ENCODE measurements at regions not wholly inside any gene's neighbourhood (a gene's known extent, or its start where the extent isn't known, plus 50 kb on each side); places are given as distances from the start of the nearest gene placed in this dataset.
"Not testable (repeated sequence)": the region's sequence is repeated elsewhere in the genome, so short reads cannot be mapped to it uniquely, and the experiment has no call there.

GRCh38 chr17:53499277-53499676, 323.4 kb upstream of the KIF2B start:
- intact Hi-C loops (cut with micrococcal nuclease): no loop called here
- no peaks in the 10 kb centered on the region for H3K27me3 Mint-ChIP-seq
- H3K36me3 Mint-ChIP-seq (ENCODE audit: low read depth): no peaks in the 10 kb centered on the region
- H3K27ac Mint-ChIP-seq: no peak overlapping the region
- H3K4me3 Mint-ChIP-seq: no peak overlapping the region
- no peaks in the 10 kb centered on the region for H3K4me1 Mint-ChIP-seq (ENCODE audit: low read depth)
- no peaks in the 10 kb centered on the region for H3K9me3 Mint-ChIP-seq

GRCh38 chr17:53496356-53496755, 326.4 kb upstream of the KIF2B start:
- Mint-ChIP-seq H3K27me3 (no peaks in the 10 kb centered on the region), H3K27ac (no peak overlapping the region), H3K36me3 (ENCODE audit: low read depth) (no peaks in the 10 kb centered on the region), H3K9me3 (peaks cover 10% of the 10 kb centered on the region), H3K4me3 (no peak overlapping the region), H3K4me1 (ENCODE audit: low read depth) (no peaks in the 10 kb centered on the region)
- intact Hi-C loops (cut with micrococcal nuclease): no loop called here

- Mint-ChIP-seq H3K36me3 (ENCODE audit: low read depth) (no peaks in the 10 kb centered on the region), H3K9me3 (peaks cover 10% of the 10 kb centered on the region), H3K4me3 (no peak overlapping the region), H3K27ac (no peak overlapping the region), H3K4me1 (ENCODE audit: low read depth) (no peaks in the 10 kb centered on the region), H3K27me3 (no peaks in the 10 kb centered on the region)
- intact Hi-C loops (cut with micrococcal nuclease): no loop called here
Observed at GRCh38 chr17:53492532-53492931, 330.2 kb upstream of the KIF2B start.

GRCh38 chr17:53490447-53490968, 332.2 kb upstream of the KIF2B start:
- H3K27ac Mint-ChIP-seq: no peak overlapping the region
- H3K4me1 Mint-ChIP-seq (ENCODE audit: low read depth): no peaks in the 10 kb centered on the region
- H3K4me3 Mint-ChIP-seq: no peak overlapping the region

GRCh38 chr17:53483704-53484103, 339.0 kb upstream of the KIF2B start:
- intact Hi-C loops (cut with micrococcal nuclease): no loop called here
- Mint-ChIP-seq H3K36me3 (ENCODE audit: low read depth) (no peaks in the 10 kb centered on the region), H3K9me3 (peaks cover 26% of the 10 kb centered on the region), H3K4me3 (no peak overlapping the region), H3K4me1 (ENCODE audit: low read depth) (no peaks in the 10 kb centered on the region), H3K27me3 (no peaks in the 10 kb centered on the region), H3K27ac (no peak overlapping the region)

More at GRCh38 chr17:53490447-53490968, 332.2 kb upstream of the KIF2B start:
- Mint-ChIP-seq H3K27me3 (no peaks in the 10 kb centered on the region), H3K36me3 (ENCODE audit: low read depth) (no peaks in the 10 kb centered on the region), H3K9me3 (peaks cover 10% of the 10 kb centered on the region)
- intact Hi-C loops (cut with micrococcal nuclease): no loop called here

GRCh38 chr17:53475002-53475401, 347.7 kb upstream of the KIF2B start:
- Mint-ChIP-seq H3K36me3 (ENCODE audit: low read depth) (no peaks in the 10 kb centered on the region), H3K27me3 (no peaks in the 10 kb centered on the region), H3K27ac (no peak overlapping the region), H3K9me3 (peaks cover 8% of the 10 kb centered on the region), H3K4me3 (no peak overlapping the region), H3K4me1 (ENCODE audit: low read depth) (no peaks in the 10 kb centered on the region)
- intact Hi-C loops (cut with micrococcal nuclease): no loop called here

- no peaks in the 10 kb centered on the region for H3K4me1 Mint-ChIP-seq (ENCODE audit: low read depth)
- H3K27me3 Mint-ChIP-seq: no peaks in the 10 kb centered on the region
- no peaks in the 10 kb centered on the region for H3K36me3 Mint-ChIP-seq (ENCODE audit: low read depth)
- intact Hi-C loops (cut with micrococcal nuclease): no loop called here
- peaks cover 9% of the 10 kb centered on the region for H3K9me3 Mint-ChIP-seq
- H3K4me3 Mint-ChIP-seq: no peak overlapping the region
- H3K27ac Mint-ChIP-seq: no peak overlapping the region
Observed at GRCh38 chr17:53472586-53472985, 350.1 kb upstream of the KIF2B start.

- Mint-ChIP-seq H3K4me3 (no peak overlapping the region), H3K27me3 (no peaks in the 10 kb centered on the region), H3K27ac (no peak overlapping the region), H3K9me3 (peaks cover 9% of the 10 kb centered on the region), H3K4me1 (ENCODE audit: low read depth) (no peaks in the 10 kb centered on the region), H3K36me3 (ENCODE audit: low read depth) (no peaks in the 10 kb centered on the region)
- intact Hi-C loops (cut with micrococcal nuclease): no loop called here
Observed at GRCh38 chr17:53471514-53471913, 351.2 kb upstream of the KIF2B start.

- intact Hi-C loops (cut with micrococcal nuclease): no loop called here
- no peak overlapping the region for H3K4me3 Mint-ChIP-seq
- H3K4me1 Mint-ChIP-seq (ENCODE audit: low read depth): no peaks in the 10 kb centered on the region
- H3K9me3 Mint-ChIP-seq: peaks cover 9% of the 10 kb centered on the region
- no peaks in the 10 kb centered on the region for H3K27me3 Mint-ChIP-seq
- H3K36me3 Mint-ChIP-seq (ENCODE audit: low read depth): no peaks in the 10 kb centered on the region
- H3K27ac Mint-ChIP-seq: no peak overlapping the region
Observed at GRCh38 chr17:53470626-53471025, 352.1 kb upstream of the KIF2B start.

- H3K4me1 Mint-ChIP-seq (ENCODE audit: low read depth): no peaks in the 10 kb centered on the region
- H3K27ac Mint-ChIP-seq: no peak overlapping the region
- H3K27me3 Mint-ChIP-seq: no peaks in the 10 kb centered on the region
- H3K4me3 Mint-ChIP-seq: no peak overlapping the region
- no peaks in the 10 kb centered on the region for H3K36me3 Mint-ChIP-seq (ENCODE audit: low read depth)
- intact Hi-C loops (cut with micrococcal nuclease): no loop called here
- peaks cover 9% of the 10 kb centered on the region for H3K9me3 Mint-ChIP-seq
Observed at GRCh38 chr17:53466733-53467132, 356.0 kb upstream of the KIF2B start.

GRCh38 chr17:53464396-53464795, 358.3 kb upstream of the KIF2B start:
- H3K4me3 Mint-ChIP-seq; intact Hi-C loops (cut with micrococcal nuclease); H3K36me3 Mint-ChIP-seq (ENCODE audit: low read depth); H3K4me1 Mint-ChIP-seq (ENCODE audit: low read depth); H3K27ac Mint-ChIP-seq; H3K27me3 Mint-ChIP-seq: not testable (repeated sequence)
- H3K9me3 Mint-ChIP-seq: peaks cover 21% of the 10 kb centered on the region

- intact Hi-C loops (cut with micrococcal nuclease): no loop called here
- Mint-ChIP-seq H3K4me3 (no peak overlapping the region), H3K36me3 (ENCODE audit: low read depth) (no peaks in the 10 kb centered on the region), H3K9me3 (peaks cover 24% of the 10 kb centered on the region), H3K27me3 (no peaks in the 10 kb centered on the region), H3K4me1 (ENCODE audit: low read depth) (no peaks in the 10 kb centered on the region), H3K27ac (no peak overlapping the region)
Observed at GRCh38 chr17:53463363-53463762, 359.4 kb upstream of the KIF2B start.

- H3K36me3 Mint-ChIP-seq (ENCODE audit: low read depth): no peaks in the 10 kb centered on the region
- H3K27ac Mint-ChIP-seq: no peak overlapping the region
- H3K9me3 Mint-ChIP-seq: peaks cover 30% of the 10 kb centered on the region
- no peak overlapping the region for H3K4me3 Mint-ChIP-seq
- intact Hi-C loops (cut with micrococcal nuclease): no loop called here
- H3K4me1 Mint-ChIP-seq (ENCODE audit: low read depth): no peaks in the 10 kb centered on the region
- H3K27me3 Mint-ChIP-seq: no peaks in the 10 kb centered on the region
Observed at GRCh38 chr17:53462393-53462811, 360.3 kb upstream of the KIF2B start.

- H3K9me3 Mint-ChIP-seq: peaks cover 35% of the 10 kb centered on the region
- intact Hi-C loops (cut with micrococcal nuclease); H3K36me3 Mint-ChIP-seq (ENCODE audit: low read depth); H3K27me3 Mint-ChIP-seq; H3K4me3 Mint-ChIP-seq; H3K27ac Mint-ChIP-seq; H3K4me1 Mint-ChIP-seq (ENCODE audit: low read depth): not testable (repeated sequence)
Observed at GRCh38 chr17:53455943-53456342, 366.8 kb upstream of the KIF2B start.

GRCh38 chr17:53454337-53454736, 368.4 kb upstream of the KIF2B start:
- no peak overlapping the region for H3K4me3 Mint-ChIP-seq
- H3K4me1 Mint-ChIP-seq (ENCODE audit: low read depth): no peaks in the 10 kb centered on the region
- H3K27me3 Mint-ChIP-seq: no peaks in the 10 kb centered on the region
- peaks cover 28% of the 10 kb centered on the region for H3K9me3 Mint-ChIP-seq
- no peak overlapping the region for H3K27ac Mint-ChIP-seq
- no peaks in the 10 kb centered on the region for H3K36me3 Mint-ChIP-seq (ENCODE audit: low read depth)
- intact Hi-C loops (cut with micrococcal nuclease): no loop called here

All from dendritic cell treated with granulocyte-macrophage colony-stimulating factor and Interleukin-4, amounts not matched to agents 40 ng/mL and 50 ng/mL, for 4 days (primary cell).